Stimulated activated CD4-positive, alpha-beta T cell treated with anti-CD3 and anti-CD28 coated beads, Interleukin-4, amount 100 ng/mL, for 1 hour (primary cell): ENCODE measurements at regions not wholly inside any gene's neighbourhood (a gene's known extent, or its start where the extent isn't known, plus 50 kb on each side); places are given as distances from the start of the nearest gene placed in this dataset.
"Not testable (repeated sequence)": the region's sequence is repeated elsewhere in the genome, so short reads cannot be mapped to it uniquely, and the experiment has no call there.

Experiments used
- DNase-seq: peaks from one replicate; pipeline ENCODE4 v3.0.0-alpha.2; 2020

GRCh38 chr13:58385336-58385735, 753.8 kb downstream of the PCDH17 start:
- DNase-seq, result not testable (repeated sequence)

GRCh38 chr13:58397596-58398387, 766.2 kb downstream of the PCDH17 start:
- DNase-seq, result no peak

GRCh38 chr13:58399263-58399662, 767.7 kb downstream of the PCDH17 start:
- DNase-seq, result no peak

GRCh38 chr13:58406545-58406944, 775.0 kb downstream of the PCDH17 start:
- no peak for DNase-seq

GRCh38 chr13:58429917-58430316, 798.4 kb downstream of the PCDH17 start:
- DNase-seq, result no peak

- DNase-seq, result no peak
These were observed 803.4 kb downstream of the PCDH17 start for GRCh38 chr13:58434943-58435342.

GRCh38 chr13:58437427-58437826, 805.9 kb downstream of the PCDH17 start:
- DNase-seq, result no peak

- DNase-seq, result no peak
These were observed 815.4 kb downstream of the PCDH17 start for GRCh38 chr13:58446979-58447378.

- no peak for DNase-seq
These were observed 820.6 kb downstream of the PCDH17 start for GRCh38 chr13:58452123-58452623.

- DNase-seq, result no peak
These were observed 823.5 kb downstream of the PCDH17 start for GRCh38 chr13:58455094-58455493.

- DNase-seq, result no peak
These were observed 829.7 kb downstream of the PCDH17 start for GRCh38 chr13:58461217-58461616.

GRCh38 chr13:58463841-58464240, 832.3 kb downstream of the PCDH17 start:
- DNase-seq, result no peak

- no peak for DNase-seq
These were observed 835.6 kb downstream of the PCDH17 start for GRCh38 chr13:58467176-58467575.

GRCh38 chr13:58472483-58472882, 840.9 kb downstream of the PCDH17 start:
- no peak for DNase-seq

GRCh38 chr13:58474581-58474980, 843.0 kb downstream of the PCDH17 start:
- DNase-seq, result no peak

GRCh38 chr13:58476206-58476918, 844.8 kb downstream of the PCDH17 start:
- no peak for DNase-seq

GRCh38 chr13:58478858-58479257, 847.3 kb downstream of the PCDH17 start:
- no peak for DNase-seq

- DNase-seq, result no peak
These were observed 848.5 kb downstream of the PCDH17 start for GRCh38 chr13:58480061-58480460.

GRCh38 chr13:58488251-58488650, 856.7 kb downstream of the PCDH17 start:
- no peak for DNase-seq

GRCh38 chr13:58495668-58496067, 864.1 kb downstream of the PCDH17 start:
- DNase-seq, result no peak

GRCh38 chr13:58500938-58501337, 869.4 kb downstream of the PCDH17 start:
- DNase-seq, result no peak

GRCh38 chr13:58504202-58504700, 872.7 kb downstream of the PCDH17 start:
- not testable (repeated sequence) for DNase-seq

- DNase-seq, result not testable (repeated sequence)
These were observed 873.8 kb downstream of the PCDH17 start for GRCh38 chr13:58505262-58505920.
